GM19395 (cell line): ENCODE measurements at regions not wholly inside any gene's neighbourhood (a gene's known extent, or its start where the extent isn't known, plus 50 kb on each side); places are given as distances from the start of the nearest gene placed in this dataset.

Experiments used
- ATAC-seq: cut with Tn5 transposase; IDR thresholded peaks from one replicate; pipeline ENCODE4 v1.9.1; 2021; ENCODE audit warnings: mild to moderate bottlenecking, moderate library complexity; ENCODE audit not compliant: unreplicated experiment

DNA sequence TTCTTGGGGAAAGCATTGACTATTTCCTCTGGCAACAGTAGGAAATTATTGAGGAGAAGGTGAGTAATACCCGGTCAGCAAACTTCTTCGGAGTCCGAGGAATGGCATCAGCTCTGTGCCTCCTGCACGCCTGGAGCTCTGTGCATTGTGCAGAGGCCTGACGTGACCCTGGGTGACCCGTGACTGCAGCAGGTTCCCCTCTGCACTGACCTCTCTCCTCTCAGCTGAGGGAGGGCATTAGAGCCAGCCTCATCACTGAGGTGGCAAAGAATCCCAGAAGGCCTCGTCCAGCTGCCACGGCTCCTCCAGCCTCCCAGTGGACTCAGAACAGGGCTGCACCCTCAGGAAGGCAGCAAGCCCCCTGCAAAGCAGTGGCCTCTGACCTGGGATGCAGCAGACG, 502.9 kb downstream of the CD83 start:
- ATAC-seq = no peak

DNA sequence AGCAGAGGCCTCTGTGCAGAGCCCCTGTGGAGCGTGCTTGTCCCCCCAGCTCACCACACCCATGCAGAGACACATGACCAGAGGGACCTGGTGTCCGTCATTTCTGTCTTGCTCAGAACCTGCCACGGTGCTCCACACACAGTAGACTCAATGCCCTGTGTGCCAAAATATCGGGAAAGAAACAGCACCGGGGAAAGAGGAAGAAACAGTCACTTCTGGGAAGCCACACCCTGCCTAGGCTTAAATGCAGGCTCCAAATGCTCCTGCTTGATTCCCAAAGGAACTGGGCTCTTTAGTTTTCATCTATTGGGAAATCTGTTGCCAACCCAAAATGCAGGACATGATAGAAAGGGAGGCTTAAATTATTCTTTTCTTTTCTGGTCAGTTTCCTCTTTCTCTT, 503.9 kb downstream of the CD83 start:
- ATAC-seq = no peak

GRCh38 chr6:14622085-14622484, 504.5 kb downstream of the CD83 start:
- ATAC-seq = no peak

DNA sequence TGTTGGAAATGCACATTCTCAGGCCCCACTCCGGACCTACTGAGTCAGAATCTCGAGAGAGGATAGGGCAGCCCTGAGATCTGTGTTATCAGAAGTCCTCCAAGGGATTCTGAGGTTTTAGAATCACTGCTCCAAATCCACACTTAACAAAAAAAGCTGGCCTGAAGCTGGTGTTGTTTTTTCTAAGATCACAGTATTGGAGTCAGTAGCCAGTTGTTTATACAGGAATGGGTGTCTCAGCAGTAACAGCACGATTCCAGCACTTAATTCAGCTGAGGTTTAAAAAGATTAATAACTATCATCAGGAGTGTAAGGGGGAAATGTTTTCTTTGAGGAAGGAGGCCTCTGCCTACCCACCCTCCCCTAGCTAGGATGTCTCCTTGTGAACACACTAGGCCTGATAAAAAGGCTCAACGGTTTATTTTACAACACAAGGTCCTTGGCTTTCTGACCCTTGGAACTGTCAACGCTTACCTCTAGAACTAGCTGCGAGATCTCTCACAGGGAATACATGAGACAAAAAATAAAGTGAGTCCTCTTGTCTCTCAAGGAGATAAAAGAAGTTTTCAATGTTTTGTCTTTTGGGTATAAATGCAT, 505.4 kb downstream of the CD83 start:
- no peak for ATAC-seq

DNA sequence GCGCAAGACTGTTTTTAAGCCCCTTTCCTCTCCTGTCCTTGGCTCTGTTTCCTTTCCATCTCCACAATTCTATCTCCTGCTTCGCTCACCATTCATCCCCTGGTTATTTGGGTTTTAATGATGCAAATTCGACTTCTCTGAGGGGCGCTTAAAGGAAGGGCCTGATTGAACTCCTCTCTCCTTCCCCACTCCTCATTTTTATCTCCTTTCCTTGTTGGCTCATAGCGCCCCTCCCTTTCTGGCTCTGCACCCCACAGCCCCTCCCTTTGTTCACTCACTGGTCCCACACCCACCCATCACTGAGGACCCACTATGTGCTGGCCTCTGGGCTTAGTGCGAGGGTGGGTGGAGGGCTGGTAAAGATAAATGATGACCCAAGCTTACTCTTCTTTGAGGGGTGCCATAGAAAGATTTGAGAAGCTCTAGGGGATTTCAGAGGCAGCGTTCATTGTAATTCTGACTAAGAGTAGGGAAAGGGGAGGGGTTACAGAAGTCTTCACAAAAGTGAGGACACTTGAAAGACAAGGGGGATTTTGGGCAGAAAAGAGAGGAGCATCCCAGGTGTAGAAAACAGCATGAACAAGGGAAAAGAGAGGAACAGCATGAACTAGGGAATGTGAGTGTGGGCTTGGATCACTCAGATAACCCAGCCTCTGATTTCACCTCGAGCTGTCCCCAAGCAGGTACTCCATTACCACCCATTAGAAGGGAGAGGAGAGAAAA, 507.8 kb downstream of the CD83 start:
- ATAC-seq = no peak

GRCh38 chr6:14626556-14626955, 509.0 kb downstream of the CD83 start:
- ATAC-seq = no peak

DNA sequence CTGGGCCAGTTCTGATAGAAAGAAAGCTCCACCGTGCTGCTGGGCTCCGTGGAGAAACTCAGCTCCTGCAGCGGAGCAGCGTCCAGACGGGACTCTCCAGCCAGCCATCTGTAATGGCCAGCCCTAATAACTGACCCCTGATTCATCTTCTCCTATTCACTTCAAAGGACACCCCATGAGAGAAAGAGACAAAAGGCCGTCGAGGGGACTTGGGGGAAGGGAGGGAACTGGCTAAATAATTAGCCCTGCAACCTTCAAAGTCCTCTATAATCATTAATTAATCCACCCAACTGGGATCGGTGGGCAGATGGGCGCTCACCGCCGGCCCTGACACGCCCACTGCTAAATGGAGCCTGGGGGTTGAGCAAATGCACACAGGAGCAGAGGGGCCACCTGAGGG, 512.4 kb downstream of the CD83 start:
- no peak for ATAC-seq

DNA sequence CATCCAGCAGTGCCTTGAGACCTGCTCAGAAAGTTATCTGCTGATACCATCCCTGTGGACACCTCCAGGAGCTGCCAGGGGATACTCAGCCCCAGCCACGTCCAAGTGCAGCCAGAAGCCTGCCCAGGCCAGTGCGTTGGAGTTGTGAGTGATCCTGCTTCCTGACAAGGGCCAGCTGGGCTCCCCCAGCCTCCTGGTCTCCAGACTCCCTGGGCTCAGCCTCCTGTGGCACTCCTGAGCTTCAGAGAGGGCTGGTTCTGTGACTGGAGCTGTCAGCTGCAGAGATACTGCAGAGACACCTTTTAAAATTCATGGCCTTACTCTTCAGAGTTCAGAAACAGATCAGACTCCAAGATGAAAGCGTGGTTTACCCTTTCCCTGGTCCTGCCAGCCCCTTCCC, 515.9 kb downstream of the CD83 start:
- no peak for ATAC-seq

DNA sequence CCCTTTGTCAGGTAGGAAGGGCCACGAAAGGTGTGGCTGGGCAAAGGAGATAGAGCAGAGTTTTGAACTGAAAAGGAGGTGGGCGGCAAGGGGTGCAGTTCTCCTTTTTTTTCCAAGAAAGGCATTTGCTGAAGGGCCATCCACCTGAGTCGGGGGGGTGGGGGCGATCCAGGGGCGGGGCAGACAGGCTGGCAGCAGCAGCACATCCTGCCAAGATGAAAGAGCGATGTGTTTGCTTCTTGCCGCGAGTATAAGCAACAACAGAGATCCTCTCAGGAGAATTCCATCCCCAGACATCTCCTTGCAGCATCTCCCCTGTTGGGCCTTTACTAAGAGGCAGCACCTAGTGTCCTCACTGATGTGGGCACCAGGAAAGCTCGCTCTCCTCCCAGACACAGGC, 516.5 kb downstream of the CD83 start:
- ATAC-seq = no peak

GRCh38 chr6:14635195-14635594, 517.6 kb downstream of the CD83 start:
- ATAC-seq = no peak

DNA sequence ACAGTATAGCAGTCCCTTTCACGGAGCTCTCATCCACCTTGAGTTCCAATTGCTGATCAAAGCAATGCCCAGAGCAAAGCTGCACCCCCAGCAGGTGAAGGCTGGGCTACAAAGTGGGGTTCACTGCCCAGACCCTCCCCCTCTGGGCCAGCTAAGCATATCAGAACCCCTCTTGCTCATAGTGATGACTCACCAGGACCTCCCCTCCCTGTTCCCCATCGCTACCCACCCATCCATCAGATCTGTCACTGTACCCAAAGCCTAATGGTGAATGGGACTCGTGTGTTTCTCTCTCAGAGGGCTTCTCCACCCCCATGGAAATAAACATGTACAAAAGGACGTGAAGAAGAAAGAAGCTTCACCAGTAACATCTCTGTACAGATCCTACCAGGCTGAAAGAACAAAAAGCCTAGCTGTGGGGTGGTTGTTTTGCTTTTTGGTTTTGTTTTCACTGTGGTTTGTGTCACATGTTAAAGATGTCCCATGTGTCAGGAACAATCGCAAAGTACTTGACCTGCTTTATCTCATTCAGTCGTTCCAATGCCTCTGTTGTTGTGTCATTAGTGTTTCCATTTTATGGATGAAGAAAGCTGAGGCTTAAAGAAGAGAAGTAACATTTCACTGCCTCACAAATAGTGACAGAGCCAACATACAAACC, 518.5 kb downstream of the CD83 start:
- peak; percentile 69 for ATAC-seq

- ATAC-seq = no peak
These were observed 520.9 kb downstream of the CD83 start for GRCh38 chr6:14638435-14638905.

DNA sequence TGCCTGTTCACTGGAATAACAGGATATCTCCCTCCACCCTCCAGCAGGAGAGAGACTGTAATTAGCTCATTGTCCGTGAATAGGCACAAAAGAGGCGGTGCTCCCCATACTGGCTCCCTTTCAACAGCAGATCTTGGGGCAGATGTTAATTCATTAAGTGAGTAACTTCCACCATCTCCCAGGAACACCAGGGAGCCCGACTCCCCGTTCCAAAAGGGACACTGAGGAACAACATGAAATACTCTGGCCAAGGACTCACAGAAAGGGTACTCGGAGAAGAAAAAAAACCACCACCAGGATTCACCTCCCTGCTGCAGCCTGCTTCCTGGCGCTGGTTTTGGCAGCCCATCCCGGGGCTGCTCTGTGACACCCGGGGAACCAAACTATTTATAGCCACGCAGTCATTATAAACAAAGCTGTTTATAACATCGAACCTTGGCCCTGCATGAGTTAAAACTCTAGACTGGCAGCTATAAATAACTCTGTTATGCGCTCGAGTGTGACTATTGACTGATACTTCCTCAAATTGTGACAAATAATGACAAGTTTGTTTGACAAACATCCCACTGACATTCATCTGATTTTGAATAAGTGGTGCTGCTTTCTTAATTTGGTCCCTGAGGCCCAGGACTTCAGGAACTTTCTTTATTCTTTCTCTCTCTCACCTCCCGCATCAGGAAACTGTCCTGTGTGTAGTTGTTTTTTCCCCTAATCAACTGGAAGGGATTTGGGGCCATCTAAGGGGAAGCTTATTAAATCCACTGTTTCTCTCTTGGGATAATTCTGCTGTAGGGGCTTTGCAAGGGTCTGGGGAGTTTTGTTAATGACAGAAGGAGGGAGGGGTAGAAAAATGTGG, 521.6 kb downstream of the CD83 start:
- ATAC-seq = no peak

DNA sequence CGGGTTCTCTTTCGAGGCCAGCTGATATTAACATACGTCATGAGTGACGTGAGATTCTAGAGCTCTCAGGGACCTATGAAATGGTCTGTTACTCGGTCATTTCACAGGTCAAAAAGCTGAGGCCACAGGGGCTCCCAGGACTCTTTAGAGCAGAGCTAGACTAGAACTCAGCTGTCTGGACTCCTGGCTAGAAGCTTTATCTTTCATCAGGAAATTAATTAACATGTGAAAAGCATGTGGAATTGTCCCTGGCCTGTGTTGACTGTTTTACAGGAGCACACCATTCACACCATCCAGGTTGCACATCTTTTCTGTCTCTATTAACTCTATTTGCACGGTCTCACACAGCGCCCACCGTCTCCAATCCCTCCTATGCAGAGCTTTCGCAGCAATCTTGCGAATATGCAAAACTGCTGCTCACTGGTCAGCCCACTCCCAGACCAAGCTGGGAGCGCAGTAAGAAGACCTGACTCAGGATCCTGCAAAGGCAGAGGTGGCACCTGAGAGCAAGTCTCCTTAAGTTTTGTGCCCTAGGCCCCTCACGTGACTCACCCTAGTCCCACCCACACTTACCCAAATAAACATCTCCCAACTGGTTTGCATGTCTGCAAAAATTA, 522.5 kb downstream of the CD83 start:
- ATAC-seq = no peak

DNA sequence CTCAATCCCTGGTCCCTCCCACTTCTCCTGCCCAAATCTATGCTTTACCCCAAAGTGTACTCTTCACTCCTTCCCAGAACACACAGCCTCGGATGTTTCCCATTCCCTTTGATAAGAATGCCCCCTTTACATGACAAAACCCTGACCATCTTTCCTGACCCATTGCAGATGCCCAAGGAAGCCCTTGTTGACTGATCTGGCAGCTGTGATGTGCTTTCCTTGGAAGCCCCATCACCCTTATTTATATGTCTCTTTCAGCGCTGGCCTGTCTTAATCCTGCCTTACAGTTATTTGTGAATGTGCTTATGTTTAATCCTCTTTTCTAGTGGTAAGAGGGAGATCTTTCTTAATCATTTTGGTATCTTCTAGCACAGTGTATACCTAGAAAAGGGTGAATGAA, 523.1 kb downstream of the CD83 start:
- ATAC-seq = no peak

DNA sequence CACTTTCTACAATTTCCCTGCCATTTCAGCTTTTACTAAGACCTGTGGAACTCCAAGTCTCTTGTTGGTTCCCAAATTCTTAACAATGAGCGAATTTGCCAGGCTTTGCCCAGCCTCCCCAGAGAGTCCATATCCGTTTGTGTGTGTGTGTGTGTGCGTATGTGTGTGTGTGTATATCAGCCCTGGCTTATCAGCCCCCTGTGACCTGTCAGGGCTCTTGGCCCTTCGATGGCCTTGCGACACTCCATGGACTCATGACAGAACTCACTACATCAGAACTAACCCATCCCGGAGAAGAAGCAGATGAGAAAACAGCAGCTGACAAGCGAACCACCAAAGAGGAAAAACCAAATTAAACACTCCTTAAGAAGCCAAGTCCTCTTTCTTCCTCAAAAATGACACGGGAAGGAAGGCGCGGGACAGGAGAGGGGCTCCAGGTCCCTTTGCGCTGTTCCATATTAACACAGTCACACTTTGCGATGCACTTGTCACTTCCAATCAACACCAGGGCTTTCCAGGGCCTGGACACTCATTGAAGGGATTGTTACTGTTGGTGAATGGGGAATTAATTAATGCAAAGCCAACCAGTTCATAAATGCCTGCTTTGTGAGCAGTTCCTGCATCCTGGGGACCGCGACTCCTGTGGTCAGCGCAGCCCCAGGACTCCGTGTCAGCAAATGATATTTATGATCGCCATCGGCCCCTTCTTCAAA, 524.0 kb downstream of the CD83 start:
- ATAC-seq = no peak

DNA sequence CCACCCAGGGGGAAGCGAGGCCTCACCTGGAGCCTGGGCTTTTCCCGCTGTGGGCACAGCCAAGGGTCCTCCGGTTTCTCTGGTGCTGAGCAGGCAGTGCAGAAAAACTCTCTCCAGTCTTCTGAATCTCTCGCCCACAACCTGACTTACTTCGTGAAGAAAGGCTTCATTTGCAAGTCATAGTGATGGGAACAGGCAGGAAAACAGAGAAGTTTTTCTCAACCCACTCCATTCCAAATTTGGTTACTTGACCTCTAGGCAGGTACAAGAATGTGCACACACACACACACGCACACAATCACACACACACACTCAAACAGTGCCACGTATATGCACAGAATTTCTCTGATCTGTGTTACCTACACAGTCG, 524.5 kb downstream of the CD83 start:
- ATAC-seq = no peak

DNA sequence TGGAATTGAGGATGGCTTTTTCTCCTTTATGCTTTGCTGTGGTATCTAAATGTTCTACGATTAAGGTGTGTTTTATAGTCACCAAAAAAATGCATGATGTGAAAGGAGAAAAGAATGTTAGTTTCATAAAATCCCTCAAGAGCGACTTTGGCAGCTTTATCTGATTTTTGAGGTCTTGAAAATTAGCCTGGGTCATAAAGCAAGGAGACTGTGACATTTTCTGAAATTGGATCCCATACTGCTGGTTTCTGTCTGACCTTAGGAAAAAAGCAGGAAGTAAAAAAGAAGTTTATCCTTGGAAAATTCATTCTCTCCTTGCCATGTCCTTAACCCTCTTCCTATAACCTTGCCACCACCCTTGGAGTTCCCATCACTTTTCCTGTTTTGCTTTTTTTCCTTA, 525.3 kb downstream of the CD83 start:
- ATAC-seq = no peak

- no peak for ATAC-seq
These were observed 526.8 kb downstream of the CD83 start for GRCh38 chr6:14644381-14644780.

GRCh38 chr6:14645221-14645620, 527.6 kb downstream of the CD83 start:
- no peak for ATAC-seq
